ENCODE measurements at regions not wholly inside any gene's neighbourhood (a gene's known extent, or its start where the extent isn't known, plus 50 kb on each side); places are given as distances from the start of the nearest gene placed in this dataset.

- no peak for TF ChIP-seq CTCF (IDR thresholded peaks at IDR 0.05)
- no peak for TF ChIP-seq POLR2A (IDR thresholded peaks at IDR 0.05)
Observed at GRCh38 chr11:119572481-119573424, 149.8 kb upstream of the THY1 start.
